ENCODE measurements at regions not wholly inside any gene's neighbourhood (a gene's known extent, or its start where the extent isn't known, plus 50 kb on each side); places are given as distances from the start of the nearest gene placed in this dataset.

DNA sequence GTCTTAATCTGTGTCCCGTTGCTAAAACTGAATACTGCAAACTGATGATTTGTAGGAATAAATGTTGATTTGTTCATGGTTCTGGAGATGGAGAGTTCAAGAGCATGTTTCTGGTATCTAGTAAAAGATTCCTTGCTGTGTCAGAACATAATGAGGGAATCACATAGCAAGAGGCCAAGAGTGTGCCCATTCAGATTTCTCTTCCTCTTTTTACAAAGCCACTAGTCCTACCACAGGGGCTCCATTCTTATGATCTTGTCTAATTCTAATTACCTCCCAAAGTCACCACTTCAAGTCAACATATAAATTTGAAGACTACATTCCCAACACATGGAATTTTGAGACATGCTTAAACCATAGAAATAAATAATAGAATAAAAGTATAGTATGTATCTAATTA is 608.8 kb upstream of the EPHA5 start:
- TF ChIP-seq, protein P1, sequence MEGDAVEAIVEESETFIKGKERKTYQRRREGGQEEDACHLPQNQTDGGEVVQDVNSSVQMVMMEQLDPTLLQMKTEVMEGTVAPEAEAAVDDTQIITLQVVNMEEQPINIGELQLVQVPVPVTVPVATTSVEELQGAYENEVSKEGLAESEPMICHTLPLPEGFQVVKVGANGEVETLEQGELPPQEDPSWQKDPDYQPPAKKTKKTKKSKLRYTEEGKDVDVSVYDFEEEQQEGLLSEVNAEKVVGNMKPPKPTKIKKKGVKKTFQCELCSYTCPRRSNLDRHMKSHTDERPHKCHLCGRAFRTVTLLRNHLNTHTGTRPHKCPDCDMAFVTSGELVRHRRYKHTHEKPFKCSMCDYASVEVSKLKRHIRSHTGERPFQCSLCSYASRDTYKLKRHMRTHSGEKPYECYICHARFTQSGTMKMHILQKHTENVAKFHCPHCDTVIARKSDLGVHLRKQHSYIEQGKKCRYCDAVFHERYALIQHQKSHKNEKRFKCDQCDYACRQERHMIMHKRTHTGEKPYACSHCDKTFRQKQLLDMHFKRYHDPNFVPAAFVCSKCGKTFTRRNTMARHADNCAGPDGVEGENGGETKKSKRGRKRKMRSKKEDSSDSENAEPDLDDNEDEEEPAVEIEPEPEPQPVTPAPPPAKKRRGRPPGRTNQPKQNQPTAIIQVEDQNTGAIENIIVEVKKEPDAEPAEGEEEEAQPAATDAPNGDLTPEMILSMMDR (optimal IDR thresholded peaks at IDR 0.05 in 1 of 3, IDR thresholded peaks at IDR 0.05 in 1 of 3, conservative IDR thresholded peaks at IDR 0.05 in 1 of 3; ENCODE audit: extremely low read depth in 1 of 3, insufficient read depth in 2 of 3, low read length in 3 of 3): no peak
- no peak for TF ChIP-seq EZH2 (IDR thresholded peaks at IDR 0.05; ENCODE audit: low read length)

Measured in keratinocyte (primary cell).